Gastroesophageal sphincter (tissue), 3 donors: ENCODE measurements at regions not wholly inside any gene's neighbourhood (a gene's known extent, or its start where the extent isn't known, plus 50 kb on each side); places are given as distances from the start of the nearest gene placed in this dataset.

Source experiments
- CTCF ChIP-seq, 4 experiments: fragments of 200-600 bp in 2 of 4; fragments of 450-650 bp in 2 of 4; sonication (generic) in 1 of 4; IDR thresholded peaks; one replicate each; pipeline ENCODE4 v1.5.1; 2017 to 2019; ENCODE audit warnings: antibody characterized with exemption in 4 of 4, mild to moderate bottlenecking in 2 of 4, moderate library complexity in 2 of 4
- POLR2A ChIP-seq, 2 donors: fragments of 450-650 bp; IDR thresholded peaks; one replicate each; pipeline ENCODE4 v1.6.1; 2017; ENCODE audit warnings: antibody characterized with exemption in 2 of 2, mild to moderate bottlenecking in 2 of 2, moderate library complexity in 1 of 2

- no peak for TF ChIP-seq CTCF (IDR thresholded peaks at IDR 0.05)
- TF ChIP-seq POLR2A (IDR thresholded peaks at IDR 0.05) = no peak
Observed at GRCh38 chr6:62519574-62519973, 233.5 kb upstream of the KHDRBS2 start.
